Glutamatergic neuron (in vitro differentiated cells): ENCODE measurements at regions not wholly inside any gene's neighbourhood (a gene's known extent, or its start where the extent isn't known, plus 50 kb on each side); places are given as distances from the start of the nearest gene placed in this dataset.

Experiments
- DNase-seq: peaks from one replicate; pipeline ENCODE4 v3.0.0; 2022
- H3K27ac Mint-ChIP-seq: one replicate; pipeline ENCODE4 v1.8.0; 2020; ENCODE audit warnings: mild to moderate bottlenecking, mixed read lengths, inconsistent platforms; ENCODE audit not compliant: unreplicated experiment
- H3K27me3 Mint-ChIP-seq: one replicate; pipeline ENCODE4 v1.8.0; 2020; ENCODE audit warnings: mild to moderate bottlenecking, moderate library complexity, mixed read lengths, inconsistent platforms; ENCODE audit not compliant: unreplicated experiment
- H3K36me3 Mint-ChIP-seq: one replicate; pipeline ENCODE4 v1.8.0; 2020; ENCODE audit warnings: mild to moderate bottlenecking, mixed read lengths, inconsistent platforms; ENCODE audit not compliant: unreplicated experiment
- H3K4me1 Mint-ChIP-seq: one replicate; pipeline ENCODE4 v1.8.0; 2020; ENCODE audit warnings: mild to moderate bottlenecking, low read depth, mixed read lengths, inconsistent platforms; ENCODE audit not compliant: unreplicated experiment
- H3K4me3 Mint-ChIP-seq: one replicate; pipeline ENCODE4 v1.8.0; 2020; ENCODE audit warnings: mild to moderate bottlenecking, mixed read lengths, inconsistent platforms; ENCODE audit not compliant: unreplicated experiment
- H3K9me3 Mint-ChIP-seq: one replicate; pipeline ENCODE4 v1.8.0; 2020; ENCODE audit warnings: mild to moderate bottlenecking, moderate library complexity, mixed read lengths, inconsistent platforms; ENCODE audit not compliant: unreplicated experiment
- TF ChIP-seq, protein P1 (sequence below): fragments of 200-600 bp; sonication (generic); IDR thresholded peaks from one replicate; pipeline ENCODE4 v1.5.0; 2021; ENCODE audit not compliant: partially characterized antibody, unreplicated experiment

DNA sequence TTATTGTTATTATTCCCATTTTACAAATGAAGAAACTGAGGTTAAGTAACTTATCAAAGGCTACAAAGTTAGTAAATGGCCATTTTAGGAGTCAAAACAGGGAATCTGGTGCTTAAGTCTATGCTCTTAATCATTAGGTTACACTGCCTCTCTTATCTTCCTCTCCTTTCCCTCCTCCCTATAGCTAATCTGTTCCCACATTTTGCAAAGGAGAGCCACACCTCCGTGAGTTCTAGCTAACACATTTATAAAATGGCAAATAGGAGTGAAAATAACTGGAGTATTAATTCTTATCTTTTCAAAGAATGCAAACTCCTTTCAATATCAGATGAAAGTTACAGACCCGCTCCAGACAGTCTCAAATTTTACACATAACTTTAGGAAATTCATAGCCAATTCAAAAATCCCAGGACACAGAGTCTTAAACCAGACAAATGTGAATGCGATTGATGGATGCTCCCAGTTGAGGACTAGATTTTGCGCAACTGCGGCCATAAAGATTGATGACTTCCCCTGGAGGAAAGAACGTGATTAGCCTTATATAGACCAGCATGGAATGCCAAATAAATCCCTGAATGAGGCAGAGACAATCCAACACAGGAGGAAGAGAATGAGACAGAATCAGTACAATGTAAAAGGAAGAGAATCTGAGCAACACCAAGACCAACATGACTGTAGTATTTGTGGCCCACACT lies 225.0 kb upstream of the ARID2 start:
- no peak for DNase-seq
- Mint-ChIP-seq H3K27me3 (no peaks in the 10 kb centered on the region), H3K4me3 (no peak overlapping the region), H3K27ac (no peak overlapping the region), H3K36me3 (no peaks in the 10 kb centered on the region), H3K9me3 (no peaks in the 10 kb centered on the region), H3K4me1 (no peaks in the 10 kb centered on the region)
- TF ChIP-seq, protein P1, sequence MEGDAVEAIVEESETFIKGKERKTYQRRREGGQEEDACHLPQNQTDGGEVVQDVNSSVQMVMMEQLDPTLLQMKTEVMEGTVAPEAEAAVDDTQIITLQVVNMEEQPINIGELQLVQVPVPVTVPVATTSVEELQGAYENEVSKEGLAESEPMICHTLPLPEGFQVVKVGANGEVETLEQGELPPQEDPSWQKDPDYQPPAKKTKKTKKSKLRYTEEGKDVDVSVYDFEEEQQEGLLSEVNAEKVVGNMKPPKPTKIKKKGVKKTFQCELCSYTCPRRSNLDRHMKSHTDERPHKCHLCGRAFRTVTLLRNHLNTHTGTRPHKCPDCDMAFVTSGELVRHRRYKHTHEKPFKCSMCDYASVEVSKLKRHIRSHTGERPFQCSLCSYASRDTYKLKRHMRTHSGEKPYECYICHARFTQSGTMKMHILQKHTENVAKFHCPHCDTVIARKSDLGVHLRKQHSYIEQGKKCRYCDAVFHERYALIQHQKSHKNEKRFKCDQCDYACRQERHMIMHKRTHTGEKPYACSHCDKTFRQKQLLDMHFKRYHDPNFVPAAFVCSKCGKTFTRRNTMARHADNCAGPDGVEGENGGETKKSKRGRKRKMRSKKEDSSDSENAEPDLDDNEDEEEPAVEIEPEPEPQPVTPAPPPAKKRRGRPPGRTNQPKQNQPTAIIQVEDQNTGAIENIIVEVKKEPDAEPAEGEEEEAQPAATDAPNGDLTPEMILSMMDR = no peak

DNA sequence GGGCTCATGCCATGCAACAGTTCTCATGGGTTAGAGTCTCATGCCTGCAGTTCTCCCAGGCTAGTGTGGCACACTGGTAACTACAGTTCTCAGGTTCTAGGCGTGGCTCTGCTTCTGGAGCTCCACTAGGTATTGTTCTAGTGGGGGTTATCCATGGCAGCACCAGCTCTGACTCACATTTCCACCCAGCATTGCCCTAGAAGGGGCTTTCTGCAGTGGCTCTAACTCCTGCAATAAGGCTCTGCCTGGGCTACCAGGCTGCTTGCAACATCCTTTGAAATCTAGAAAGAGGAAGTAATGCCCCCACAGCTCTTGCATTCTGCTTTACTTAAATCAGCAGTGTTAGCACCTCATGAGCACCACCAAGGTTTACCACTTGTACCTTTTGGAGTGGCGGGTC lies 220.3 kb upstream of the ARID2 start:
- Mint-ChIP-seq H3K9me3 (no peaks in the 10 kb centered on the region), H3K36me3 (no peaks in the 10 kb centered on the region), H3K4me3 (no peak overlapping the region), H3K27me3 (no peaks in the 10 kb centered on the region), H3K27ac (no peak overlapping the region), H3K4me1 (no peaks in the 10 kb centered on the region)
- TF ChIP-seq, protein P1 = no peak
- DNase-seq = no peak

DNA sequence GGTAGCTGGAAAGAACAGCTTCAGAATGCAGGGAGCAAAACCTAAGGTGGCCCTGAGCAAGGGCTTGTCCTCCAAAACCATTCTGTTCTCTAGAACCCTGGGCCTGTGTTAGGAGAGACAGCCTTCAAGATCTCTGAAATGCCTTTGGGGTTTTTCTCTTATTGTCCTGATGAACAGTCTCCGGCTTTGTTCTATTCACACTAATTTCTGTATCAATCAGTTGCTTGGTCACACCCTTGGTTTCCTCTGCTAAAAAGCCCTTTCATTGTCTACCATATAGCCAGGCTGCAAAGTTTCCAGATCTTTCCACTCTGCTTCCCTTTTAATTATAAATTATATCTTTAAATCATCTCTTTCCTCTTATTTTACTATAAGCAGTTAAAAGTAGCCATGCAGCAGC lies 219.9 kb upstream of the ARID2 start:
- Mint-ChIP-seq H3K36me3 (no peaks in the 10 kb centered on the region), H3K9me3 (no peaks in the 10 kb centered on the region), H3K27me3 (no peaks in the 10 kb centered on the region), H3K4me1 (no peaks in the 10 kb centered on the region), H3K27ac (no peak overlapping the region), H3K4me3 (no peak overlapping the region)
- DNase-seq = no peak
- TF ChIP-seq, protein P1 = no peak

GRCh38 chr12:45517381-45517780 lies 212.1 kb upstream of the ARID2 start:
- no peak overlapping the region for H3K4me3 Mint-ChIP-seq
- no peaks in the 10 kb centered on the region for H3K36me3 Mint-ChIP-seq
- peaks cover 3% of the 10 kb centered on the region for H3K9me3 Mint-ChIP-seq
- no peak for DNase-seq
- H3K27me3 Mint-ChIP-seq = peaks cover 4% of the 10 kb centered on the region
- no peak overlapping the region for H3K27ac Mint-ChIP-seq
- TF ChIP-seq, protein P1 = no peak
- no peaks in the 10 kb centered on the region for H3K4me1 Mint-ChIP-seq

- no peak overlapping the region for H3K4me3 Mint-ChIP-seq
- peaks cover 8% of the 10 kb centered on the region for H3K36me3 Mint-ChIP-seq
- H3K4me1 Mint-ChIP-seq = no peaks in the 10 kb centered on the region
- DNase-seq = no peak
- TF ChIP-seq, protein P1 = no peak
- peaks cover 4% of the 10 kb centered on the region for H3K27me3 Mint-ChIP-seq
- H3K27ac Mint-ChIP-seq = no peak overlapping the region
- peaks cover 3% of the 10 kb centered on the region for H3K9me3 Mint-ChIP-seq
Observed at GRCh38 chr12:45518291-45519235, 210.9 kb upstream of the ARID2 start.
